Activated CD8-positive, alpha-beta memory T cell treated with anti-CD3 and anti-CD28 coated beads, Interleukin-2, amount 50 U/mL, for 24 hours (primary cell): ENCODE measurements at regions not wholly inside any gene's neighbourhood (a gene's known extent, or its start where the extent isn't known, plus 50 kb on each side); places are given as distances from the start of the nearest gene placed in this dataset.
"Not testable (repeated sequence)": the region's sequence is repeated elsewhere in the genome, so short reads cannot be mapped to it uniquely, and the experiment has no call there.

Experiments used
- DNase-seq: peaks from one replicate; pipeline ENCODE4 v3.0.0-alpha.2; 2020; ENCODE audit errors: extremely low read depth

- DNase-seq, result no peak
Measured at GRCh38 chr22:49460091-49460490, 367.6 kb downstream of the BRD1 start.

GRCh38 chr22:49458708-49459099 is 369.0 kb downstream of the BRD1 start:
- no peak for DNase-seq

GRCh38 chr22:49457946-49458707 is 369.5 kb downstream of the BRD1 start:
- DNase-seq, result no peak

GRCh38 chr22:49457146-49457545 is 370.5 kb downstream of the BRD1 start:
- DNase-seq, result no peak

- no peak for DNase-seq
Measured at GRCh38 chr22:49455595-49455994, 372.1 kb downstream of the BRD1 start.

- no peak for DNase-seq
Measured at GRCh38 chr22:49454726-49455125, 372.9 kb downstream of the BRD1 start.

GRCh38 chr22:49453771-49454170 is 373.9 kb downstream of the BRD1 start:
- no peak for DNase-seq

GRCh38 chr22:49453019-49453418 is 374.7 kb downstream of the BRD1 start:
- not testable (repeated sequence) for DNase-seq

- DNase-seq, result no peak
Measured at GRCh38 chr22:49452362-49452946, 375.2 kb downstream of the BRD1 start.

GRCh38 chr22:49451070-49451840 is 376.4 kb downstream of the BRD1 start:
- DNase-seq, result no peak

- no peak for DNase-seq
Measured at GRCh38 chr22:49450498-49450897, 377.2 kb downstream of the BRD1 start.

- no peak for DNase-seq
Measured at GRCh38 chr22:49449811-49450446, 377.7 kb downstream of the BRD1 start.

GRCh38 chr22:49449377-49449776 is 378.3 kb downstream of the BRD1 start:
- no peak for DNase-seq

- no peak for DNase-seq
Measured at GRCh38 chr22:49448526-49448925, 379.1 kb downstream of the BRD1 start.

- no peak for DNase-seq
Measured at GRCh38 chr22:49447837-49448236, 379.8 kb downstream of the BRD1 start.

GRCh38 chr22:49446759-49447710 is 380.6 kb downstream of the BRD1 start:
- no peak for DNase-seq

GRCh38 chr22:49446145-49446758 is 381.4 kb downstream of the BRD1 start:
- DNase-seq, result no peak

- no peak for DNase-seq
Measured at GRCh38 chr22:49444781-49445180, 382.9 kb downstream of the BRD1 start.

GRCh38 chr22:49440931-49441330 is 386.7 kb downstream of the BRD1 start:
- DNase-seq, result no peak

- DNase-seq, result no peak
Measured at GRCh38 chr22:49439373-49439772, 388.3 kb downstream of the BRD1 start.

- DNase-seq, result no peak
Measured at GRCh38 chr22:49437956-49438355, 389.7 kb downstream of the BRD1 start.
